HG03558 (cell line): ENCODE measurements at regions not wholly inside any gene's neighbourhood (a gene's known extent, or its start where the extent isn't known, plus 50 kb on each side); places are given as distances from the start of the nearest gene placed in this dataset.
"Not testable (repeated sequence)": the region's sequence is repeated elsewhere in the genome, so short reads cannot be mapped to it uniquely, and the experiment has no call there.

Source experiments
- ATAC-seq: cut with Tn5 transposase; IDR thresholded peaks from one replicate; pipeline ENCODE4 v1.9.1; 2021; ENCODE audit warnings: moderate number of reproducible peaks; ENCODE audit not compliant: unreplicated experiment; ENCODE audit errors: extremely low read depth

DNA sequence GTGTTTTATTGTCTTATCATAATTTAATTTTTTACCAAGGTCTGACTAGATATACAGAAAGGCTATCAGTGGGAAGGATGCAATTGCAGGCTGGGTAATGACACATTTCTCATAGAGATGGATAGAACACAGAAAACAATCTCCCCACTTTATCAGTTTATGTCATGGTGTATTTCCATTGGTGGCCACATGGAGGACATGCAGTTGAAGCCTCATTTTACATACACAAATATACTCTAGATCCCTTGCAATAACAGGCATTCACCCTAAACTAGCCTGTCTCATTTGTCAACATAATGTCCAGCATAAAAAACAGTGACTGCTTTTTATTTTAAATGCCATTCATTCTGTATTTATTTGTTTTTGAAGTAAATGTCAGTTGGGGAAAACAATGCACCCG, 526.3 kb downstream of the GABRG2 start:
- no peak for ATAC-seq

DNA sequence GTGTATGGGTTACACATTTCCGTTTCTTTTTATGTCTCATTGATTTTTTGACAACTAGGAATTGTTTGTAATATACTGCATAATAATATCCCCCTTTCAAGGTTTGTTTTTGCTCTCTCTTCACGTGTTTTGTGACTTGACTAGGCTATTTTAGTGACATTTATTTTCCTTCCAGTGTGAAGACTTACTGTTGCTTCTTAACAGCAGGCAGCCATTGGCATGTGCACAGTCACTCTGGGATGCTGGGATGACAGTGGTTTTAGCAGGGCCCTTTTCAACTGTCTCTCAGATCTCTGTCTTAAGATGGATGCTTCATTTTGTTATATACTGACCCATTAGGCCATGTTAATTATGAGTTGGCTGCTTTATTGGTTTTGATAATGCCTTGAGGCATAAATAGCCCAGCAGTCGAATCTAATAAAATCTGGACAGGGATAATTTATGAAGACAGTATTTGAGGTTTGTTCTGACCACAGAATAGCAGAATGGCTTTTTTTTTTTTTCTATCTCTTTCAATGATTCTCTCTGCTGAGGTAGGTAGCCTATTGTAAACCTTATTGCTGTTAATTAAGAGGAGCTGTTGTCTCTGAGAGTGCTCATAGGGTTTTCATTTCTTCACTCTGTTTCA, 536.0 kb downstream of the GABRG2 start:
- no peak for ATAC-seq

DNA sequence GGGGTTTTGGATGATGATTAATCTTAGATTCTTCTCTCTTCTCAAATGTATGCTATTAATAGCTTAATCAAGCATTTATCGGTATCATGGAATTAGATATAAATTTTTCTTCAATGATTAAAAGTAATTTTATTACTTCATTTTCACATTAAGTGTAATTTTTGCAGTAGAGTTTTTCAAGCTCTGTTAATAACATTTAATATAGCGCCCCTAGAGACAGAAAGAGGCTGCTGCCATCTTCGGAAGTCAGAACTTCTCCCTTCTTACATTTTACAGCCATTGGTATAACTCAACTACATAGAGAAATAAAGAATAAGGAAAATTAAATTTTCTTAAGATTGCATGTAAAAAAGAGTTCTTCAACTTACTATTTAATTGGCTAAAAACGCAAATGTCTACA, 540.3 kb downstream of the GABRG2 start:
- ATAC-seq = no peak

DNA sequence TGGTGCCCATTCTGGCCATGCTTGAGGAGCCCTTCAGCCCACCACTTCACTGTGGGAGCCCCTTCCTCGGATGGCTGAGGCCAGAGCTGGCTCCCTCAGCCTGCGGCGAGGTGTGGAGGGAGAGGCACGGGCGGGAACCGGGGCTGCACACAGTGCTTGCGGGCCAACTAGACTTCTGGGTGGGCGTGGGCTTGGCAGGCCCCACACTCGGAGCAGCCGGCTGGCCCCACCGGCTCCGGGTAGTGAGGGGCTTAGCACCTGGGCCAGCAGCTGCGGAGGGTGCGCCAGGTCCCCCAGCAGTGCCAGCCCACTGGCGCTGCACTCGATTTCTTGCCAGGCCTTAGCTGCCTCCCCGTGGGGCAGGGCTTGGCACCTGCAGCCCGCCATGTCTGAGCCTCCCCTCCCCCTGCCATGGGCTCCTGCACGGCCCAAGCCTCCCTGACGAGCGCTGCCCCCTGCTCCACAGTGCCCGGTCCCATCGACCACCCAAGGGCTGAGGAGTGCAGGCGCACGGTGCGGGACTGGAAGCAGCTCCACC, 554.2 kb downstream of the GABRG2 start:
- not testable (repeated sequence) for ATAC-seq

DNA sequence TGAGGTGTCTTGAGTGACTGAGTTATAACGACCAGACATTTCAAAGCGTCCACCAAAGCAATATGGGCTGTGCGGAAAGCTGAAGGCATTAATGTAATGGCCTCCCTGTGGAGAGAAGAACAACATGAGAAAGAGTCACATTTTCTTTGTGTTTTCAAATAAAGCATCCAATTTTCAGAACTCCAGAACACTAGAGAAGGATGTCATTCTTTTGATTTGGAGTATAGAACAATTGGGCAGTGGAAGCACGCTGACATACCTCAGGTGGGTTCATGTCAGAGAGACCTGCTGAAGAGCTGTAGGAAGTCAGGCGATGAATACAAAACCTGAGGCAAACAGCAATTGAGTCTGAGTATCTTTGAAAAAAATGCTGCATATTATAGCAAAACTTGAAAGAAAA, 556.5 kb downstream of the GABRG2 start:
- no peak for ATAC-seq

DNA sequence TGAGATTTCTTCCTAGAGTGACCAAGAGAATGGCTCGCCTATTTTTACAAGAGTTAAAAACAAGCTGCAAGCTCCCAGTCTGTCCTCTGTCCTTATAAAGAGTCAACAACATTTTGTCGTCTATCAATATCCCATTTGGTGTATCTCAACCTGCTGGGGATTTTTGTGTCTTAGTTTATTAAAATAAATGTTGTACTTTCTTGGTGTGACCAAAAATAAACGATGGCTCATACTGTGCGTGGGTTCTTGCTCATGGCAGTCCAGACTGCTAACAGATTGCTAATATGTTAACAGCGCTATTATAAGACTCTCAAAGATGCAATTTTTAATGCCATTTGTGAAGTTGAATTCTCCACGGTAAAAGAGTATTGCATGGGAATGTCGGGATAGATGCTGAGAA, 569.9 kb downstream of the GABRG2 start:
- no peak for ATAC-seq

DNA sequence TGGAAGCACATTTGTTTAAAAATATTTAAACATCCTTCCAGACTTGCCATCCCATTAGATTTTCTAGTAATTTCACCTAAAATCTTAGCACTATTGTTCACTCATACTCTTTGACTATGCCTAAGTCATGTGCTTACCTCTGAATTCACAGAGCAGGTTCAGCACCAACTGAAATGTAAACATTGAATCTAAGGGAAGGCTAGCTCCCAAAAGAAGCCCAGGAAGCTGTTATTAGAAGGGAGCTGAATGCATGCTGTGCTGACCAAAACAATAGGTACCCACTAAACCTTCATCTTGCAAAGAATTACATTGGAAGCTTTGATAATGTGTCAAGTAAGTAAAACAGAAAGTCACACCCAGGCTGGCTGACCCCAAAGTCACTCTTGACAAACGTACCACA, 571.3 kb downstream of the GABRG2 start:
- ATAC-seq = no peak

DNA sequence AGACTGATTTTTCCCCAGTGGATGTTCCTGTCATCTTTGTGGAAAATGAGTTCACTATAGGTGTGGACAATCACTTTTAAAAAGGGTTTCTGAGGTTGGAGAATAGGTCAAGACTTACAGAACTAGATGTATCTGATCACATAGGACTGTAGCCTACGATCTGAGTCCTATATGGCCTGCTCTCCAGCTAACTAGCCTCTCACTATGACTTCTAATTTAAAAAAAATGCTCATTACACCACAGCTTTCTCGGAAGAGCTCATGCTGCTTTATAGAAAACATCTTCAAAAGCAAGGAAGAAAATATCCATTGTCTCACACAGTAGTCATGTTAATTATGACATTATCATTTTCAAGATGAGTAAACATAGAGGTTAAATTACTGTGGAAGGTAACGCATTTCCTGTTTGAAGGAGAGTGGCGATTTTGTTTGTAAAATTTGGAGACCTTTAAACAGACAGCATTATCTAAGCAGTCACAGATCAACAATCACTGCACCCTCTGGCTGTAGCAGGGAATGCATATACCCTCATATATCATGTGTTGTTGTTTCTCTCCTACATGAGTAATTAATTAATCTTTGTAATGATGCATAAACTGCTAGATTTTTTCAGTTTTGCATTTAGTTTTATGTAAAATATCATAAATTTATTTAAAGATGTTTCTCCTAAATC, 573.7 kb downstream of the GABRG2 start:
- ATAC-seq = no peak

DNA sequence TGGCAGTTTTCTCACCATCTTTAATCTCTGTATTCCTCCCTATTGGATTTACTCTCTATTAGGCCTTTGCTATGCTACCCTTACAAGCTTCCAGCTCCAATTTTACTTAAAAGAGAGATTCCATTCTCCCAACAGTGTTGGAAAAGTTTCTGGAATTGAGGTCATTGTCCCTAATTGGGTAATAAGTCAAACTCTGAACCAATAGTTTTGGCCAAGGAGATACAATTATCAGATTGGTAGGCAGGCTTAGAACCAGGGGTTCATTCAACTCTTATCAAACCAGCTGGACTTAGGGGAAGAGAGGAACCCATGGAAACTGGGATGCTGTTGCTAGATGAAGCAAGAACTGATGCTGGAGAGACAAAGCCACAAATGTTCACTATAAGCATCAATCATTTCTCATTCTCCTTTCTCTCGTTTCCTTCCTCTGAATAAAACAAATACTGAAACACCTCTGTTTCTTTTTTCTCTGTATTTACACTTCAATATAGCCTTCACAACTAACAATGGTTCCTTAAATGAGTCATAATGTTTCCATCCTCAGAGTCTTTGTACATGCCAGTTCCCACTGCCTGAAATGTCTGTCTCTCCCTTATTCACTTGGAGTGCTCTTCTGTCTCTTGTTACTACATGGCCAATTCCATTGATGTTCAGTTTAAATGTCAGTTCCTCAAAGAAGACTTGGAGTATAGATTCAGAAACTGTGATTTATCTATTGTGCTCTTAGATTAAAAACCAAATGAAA, 587.3 kb downstream of the GABRG2 start:
- no peak for ATAC-seq

DNA sequence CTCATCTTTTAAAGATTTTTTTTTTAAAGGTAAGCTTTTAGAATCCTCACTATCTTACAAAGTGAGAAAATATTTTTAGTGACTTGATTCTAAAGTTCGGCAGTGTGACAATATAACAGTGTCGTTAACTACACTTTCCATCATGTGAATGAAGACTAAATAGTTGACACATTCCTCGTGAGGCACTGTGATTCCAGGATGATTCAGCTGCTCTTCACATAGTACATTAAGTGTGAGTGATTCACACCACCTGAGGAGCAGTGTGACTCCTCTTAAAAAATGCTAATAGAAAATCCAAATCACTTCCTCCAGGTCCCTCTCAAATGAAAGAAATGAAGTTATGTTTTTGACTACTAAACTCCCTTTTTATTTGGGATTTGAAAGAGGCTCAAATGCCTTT, 589.5 kb downstream of the GABRG2 start:
- ATAC-seq = no peak

DNA sequence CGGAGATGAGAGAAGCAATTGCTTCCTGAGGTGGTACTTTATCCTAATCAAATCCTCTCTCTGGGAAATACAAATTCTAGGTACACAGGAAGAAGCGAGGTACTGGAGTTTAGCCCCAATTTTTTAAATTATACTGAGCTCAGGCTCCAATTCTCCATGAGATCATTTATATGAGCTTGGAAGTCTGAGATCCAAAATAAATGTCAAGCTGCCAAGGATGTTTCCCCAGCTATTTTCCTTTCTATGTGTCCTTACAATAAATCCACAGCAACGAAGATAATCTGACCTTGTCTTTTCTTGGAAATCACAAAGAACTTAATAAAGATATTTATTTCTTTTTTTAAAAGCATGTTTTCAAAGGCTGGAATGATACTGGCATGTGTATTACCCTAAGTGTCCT, 597.3 kb downstream of the GABRG2 start:
- ATAC-seq = no peak

DNA sequence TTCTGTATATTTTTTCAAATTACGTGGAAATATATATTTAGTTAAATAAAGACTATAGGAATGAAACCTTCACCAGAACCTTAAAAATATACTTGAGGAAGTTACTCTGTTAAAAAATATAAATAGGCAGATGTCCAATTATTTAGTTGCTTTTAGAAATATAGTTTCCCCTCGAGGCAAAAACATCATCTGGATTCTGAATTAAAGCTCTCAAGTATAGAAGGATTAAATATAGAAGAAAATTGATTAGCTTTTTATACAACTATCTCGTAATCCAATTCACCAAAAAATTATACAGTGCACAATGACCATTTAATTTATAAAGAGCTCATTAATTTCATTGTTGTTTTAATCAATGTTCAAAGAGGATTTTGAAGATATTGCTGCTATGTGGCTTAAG, 601.4 kb downstream of the GABRG2 start:
- ATAC-seq = no peak

DNA sequence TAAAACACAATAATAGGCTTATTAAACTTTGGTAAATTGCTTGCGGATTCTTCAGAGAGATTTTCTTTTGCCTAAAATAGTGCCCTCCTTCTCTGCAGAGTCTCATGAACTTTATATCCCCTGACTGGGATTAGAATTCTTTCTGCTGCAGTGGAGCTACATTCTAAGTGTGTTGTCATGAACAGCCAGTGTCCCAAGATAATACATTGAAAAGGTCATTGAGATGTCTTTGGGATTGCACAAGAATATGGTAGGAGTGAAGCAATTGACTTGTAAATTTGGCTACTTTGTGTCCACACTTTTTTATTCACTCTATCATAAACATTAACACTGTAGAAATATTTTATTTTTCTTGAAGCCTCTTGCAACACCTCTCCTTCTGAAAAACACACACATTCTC, 604.5 kb downstream of the GABRG2 start:
- no peak for ATAC-seq

DNA sequence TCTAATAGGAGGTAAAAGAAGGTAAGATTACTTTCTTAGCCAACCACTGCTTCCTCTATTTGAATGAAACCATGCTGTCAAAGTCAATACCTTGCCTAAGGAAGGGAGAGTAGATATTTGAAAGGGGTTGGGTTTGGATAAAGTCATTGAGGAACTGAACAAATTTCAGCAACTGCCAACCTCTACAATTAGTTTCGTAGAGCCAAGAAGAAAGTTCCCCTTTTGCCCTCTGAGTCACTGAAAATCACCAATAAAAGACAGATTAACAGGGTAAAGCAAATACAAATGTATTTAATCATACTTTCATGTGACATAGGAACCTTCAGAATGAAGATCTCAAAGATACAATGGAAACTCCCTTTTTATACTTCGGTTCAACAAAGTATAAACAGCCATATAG, 615.7 kb downstream of the GABRG2 start:
- no peak for ATAC-seq

DNA sequence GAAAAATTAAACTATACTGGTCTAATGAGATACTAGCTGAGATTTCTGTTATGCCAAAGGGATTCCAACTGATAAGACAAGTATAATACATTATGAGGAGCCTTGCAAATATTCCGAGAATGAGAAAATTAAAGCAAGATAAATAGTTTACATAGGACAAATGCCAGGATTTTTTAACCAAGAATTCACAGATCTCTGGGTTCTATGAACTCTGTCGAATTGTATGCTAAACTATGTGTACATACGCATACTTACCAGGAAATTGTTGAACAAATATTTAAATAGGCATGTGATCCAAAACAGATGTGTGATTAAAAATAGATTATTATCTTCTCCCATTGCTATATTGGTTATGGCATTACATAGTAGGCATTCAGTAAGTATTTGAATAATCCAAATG, 616.6 kb downstream of the GABRG2 start:
- no peak for ATAC-seq

DNA sequence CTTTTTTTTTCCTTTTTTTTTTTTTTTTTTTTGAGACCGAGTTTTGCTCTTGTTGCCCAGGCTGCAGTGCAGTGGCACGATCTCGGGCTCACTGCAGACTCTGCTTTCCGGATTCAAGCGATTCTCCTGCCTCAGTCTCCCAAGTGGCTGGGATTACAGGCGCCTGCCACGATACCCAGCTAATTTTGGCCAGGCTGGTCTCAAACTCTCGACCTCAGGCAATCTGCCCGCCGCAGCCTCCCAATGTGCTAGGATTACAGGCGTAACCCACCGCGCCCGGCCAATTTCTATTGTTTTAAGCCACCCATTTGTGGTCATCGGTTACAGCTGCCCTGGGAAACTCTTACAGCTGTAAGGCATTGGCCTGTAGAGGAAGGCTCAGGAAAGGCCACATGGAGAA, 617.7 kb downstream of the GABRG2 start:
- ATAC-seq = no peak

DNA sequence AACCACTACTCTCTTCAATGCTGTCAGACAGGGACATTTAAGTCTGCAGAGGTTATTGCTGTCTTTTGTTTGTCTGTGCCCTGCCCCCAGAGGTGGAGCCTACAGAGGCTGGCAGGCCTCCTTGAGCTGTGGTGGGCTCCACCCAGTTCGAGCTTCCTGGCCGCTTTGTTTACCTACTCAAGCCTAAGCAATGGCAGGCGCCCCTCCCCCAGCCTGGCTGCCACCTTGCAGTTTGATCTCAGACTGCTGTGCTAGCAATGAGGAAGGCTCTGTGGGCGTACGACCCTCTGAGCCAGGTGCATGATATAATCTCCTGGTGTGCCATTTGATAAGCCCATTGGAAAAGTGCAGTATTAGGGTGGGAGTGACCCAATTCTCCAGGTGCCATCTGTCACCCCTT, 628.7 kb downstream of the GABRG2 start:
- not testable (repeated sequence) for ATAC-seq

DNA sequence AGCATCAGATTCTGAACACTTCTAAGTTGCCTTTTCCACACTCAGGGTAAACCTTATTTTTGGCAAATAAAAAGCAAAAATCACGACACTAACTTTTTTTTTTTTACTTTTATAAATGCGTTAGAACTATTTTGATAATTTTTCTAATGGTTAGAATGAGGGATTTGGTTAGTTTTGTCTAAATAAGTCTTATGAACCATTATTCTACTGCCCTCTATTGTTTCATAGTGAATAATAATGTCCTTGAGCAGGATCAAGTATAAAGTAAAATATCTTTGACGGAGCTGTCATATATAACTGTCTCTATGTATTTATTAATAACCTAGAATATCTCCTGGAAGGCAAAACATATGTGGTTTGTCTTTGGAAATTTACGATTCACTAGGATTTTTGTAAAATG, 631.8 kb downstream of the GABRG2 start:
- no peak for ATAC-seq

DNA sequence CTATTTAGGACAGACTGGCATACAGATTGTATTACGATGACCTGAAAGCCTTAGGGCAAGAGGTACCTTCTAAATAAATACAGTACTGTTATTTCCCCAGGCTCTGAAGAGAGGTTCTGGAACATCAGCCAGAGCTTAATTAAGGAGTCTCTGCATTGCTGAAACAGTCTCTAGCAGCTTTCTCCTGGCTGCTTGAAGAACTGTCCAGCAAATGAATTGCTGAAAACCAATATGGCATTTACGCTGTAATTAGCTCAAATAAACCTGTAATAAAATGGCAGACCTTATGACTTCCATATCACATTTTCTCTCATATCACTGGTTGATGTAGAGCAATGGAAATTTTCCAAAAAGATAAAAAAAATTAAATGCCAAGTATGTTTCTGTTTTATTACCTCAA, 636.3 kb downstream of the GABRG2 start:
- ATAC-seq = no peak

DNA sequence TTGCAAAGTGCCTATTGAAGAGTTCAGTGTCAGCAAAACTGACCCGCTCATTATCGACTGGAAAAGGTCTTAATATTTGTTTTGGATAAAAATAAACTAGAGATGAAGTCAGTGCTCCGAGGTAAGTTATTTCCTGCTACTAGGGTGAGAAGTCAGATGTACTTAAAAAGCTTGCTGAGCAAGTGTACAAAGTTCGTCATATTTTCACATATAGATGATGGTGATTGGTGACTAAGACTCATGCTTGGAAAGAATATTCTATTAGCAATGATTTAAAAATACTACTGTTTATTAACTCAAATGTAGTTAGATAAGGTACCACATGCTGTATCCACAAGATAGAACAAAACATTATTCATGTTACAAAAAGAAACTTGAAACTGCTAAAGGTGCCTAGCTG, 643.7 kb downstream of the GABRG2 start:
- ATAC-seq = no peak

DNA sequence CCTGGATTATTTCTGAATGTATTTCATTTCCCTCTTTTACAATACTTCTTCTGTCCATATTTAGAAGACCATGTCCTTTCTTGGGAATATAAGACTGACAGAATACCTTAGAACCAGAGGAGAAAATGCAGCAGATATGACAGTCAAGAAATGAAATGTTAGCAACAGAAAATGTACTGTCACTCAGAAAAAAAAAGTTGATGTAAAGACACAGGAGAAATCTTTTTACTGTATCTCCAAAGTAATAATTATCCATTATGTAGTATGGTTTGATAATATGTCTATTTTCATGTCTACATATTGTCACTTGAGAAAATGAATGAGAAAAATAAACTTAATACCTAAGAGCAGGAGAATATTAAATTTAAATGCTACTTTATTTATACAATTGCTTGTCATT, 652.1 kb downstream of the GABRG2 start:
- ATAC-seq = no peak
